HG03457 (cell line): ENCODE measurements at regions not wholly inside any gene's neighbourhood (a gene's known extent, or its start where the extent isn't known, plus 50 kb on each side); places are given as distances from the start of the nearest gene placed in this dataset.
"Not testable (repeated sequence)": the region's sequence is repeated elsewhere in the genome, so short reads cannot be mapped to it uniquely, and the experiment has no call there.

ENCODE experiments used
- ATAC-seq: cut with Tn5 transposase; IDR thresholded peaks from one replicate; pipeline ENCODE4 v1.9.1; 2021; ENCODE audit warnings: moderate number of reproducible peaks; ENCODE audit not compliant: unreplicated experiment

- not testable (repeated sequence) for ATAC-seq
Observed at GRCh38 chr2:75834588-75834987, 123.9 kb upstream of the GCFC2 start.

- no peak for ATAC-seq
Observed at GRCh38 chr2:75833386-75833785, 122.7 kb upstream of the GCFC2 start.

- no peak for ATAC-seq
Observed at GRCh38 chr2:75828826-75829225, 118.1 kb upstream of the GCFC2 start.

GRCh38 chr2:75823515-75823914, 112.8 kb upstream of the GCFC2 start:
- ATAC-seq, result not testable (repeated sequence)

GRCh38 chr2:75822336-75822735, 111.6 kb upstream of the GCFC2 start:
- no peak for ATAC-seq

- no peak for ATAC-seq
Observed at GRCh38 chr2:75820693-75821092, 110.0 kb upstream of the GCFC2 start.

GRCh38 chr2:75810611-75811330, 100.1 kb upstream of the GCFC2 start:
- no peak for ATAC-seq

- no peak for ATAC-seq
Observed at GRCh38 chr2:75808793-75809535, 98.2 kb upstream of the GCFC2 start.

- ATAC-seq, result no peak
Observed at GRCh38 chr2:75807992-75808391, 97.3 kb upstream of the GCFC2 start.

GRCh38 chr2:75801234-75801982, 90.7 kb upstream of the GCFC2 start:
- ATAC-seq, result peak; percentile 44

- peak; percentile 65 for ATAC-seq
Observed at GRCh38 chr2:75800456-75800855, 89.7 kb upstream of the GCFC2 start.

- ATAC-seq, result peak; percentile 45
Observed at GRCh38 chr2:75799859-75800258, 89.1 kb upstream of the GCFC2 start.

GRCh38 chr2:75798569-75798968, 87.9 kb upstream of the GCFC2 start:
- ATAC-seq, result no peak

GRCh38 chr2:75792996-75793395, 82.3 kb upstream of the GCFC2 start:
- ATAC-seq, result no peak

GRCh38 chr2:75792146-75792545, 81.4 kb upstream of the GCFC2 start:
- ATAC-seq, result no peak

GRCh38 chr2:75790814-75791467, 80.2 kb upstream of the GCFC2 start:
- ATAC-seq, result no peak

- ATAC-seq, result no peak
Observed at GRCh38 chr2:75790121-75790813, 79.6 kb upstream of the GCFC2 start.

- ATAC-seq, result no peak
Observed at GRCh38 chr2:75788902-75789301, 78.2 kb upstream of the GCFC2 start.

GRCh38 chr2:75788154-75788553, 77.4 kb upstream of the GCFC2 start:
- no peak for ATAC-seq

- no peak for ATAC-seq
Observed at GRCh38 chr2:75787532-75788132, 76.9 kb upstream of the GCFC2 start.
